ENCODE measurements at regions not wholly inside any gene's neighbourhood (a gene's known extent, or its start where the extent isn't known, plus 50 kb on each side); places are given as distances from the start of the nearest gene placed in this dataset.

GRCh38 chr12:98420461-98420860 lies 94.9 kb upstream of the TMPO start:
- FAIRE-seq, result no peak
- no peak for DNase-seq (ENCODE audit: low spot score)

DNA sequence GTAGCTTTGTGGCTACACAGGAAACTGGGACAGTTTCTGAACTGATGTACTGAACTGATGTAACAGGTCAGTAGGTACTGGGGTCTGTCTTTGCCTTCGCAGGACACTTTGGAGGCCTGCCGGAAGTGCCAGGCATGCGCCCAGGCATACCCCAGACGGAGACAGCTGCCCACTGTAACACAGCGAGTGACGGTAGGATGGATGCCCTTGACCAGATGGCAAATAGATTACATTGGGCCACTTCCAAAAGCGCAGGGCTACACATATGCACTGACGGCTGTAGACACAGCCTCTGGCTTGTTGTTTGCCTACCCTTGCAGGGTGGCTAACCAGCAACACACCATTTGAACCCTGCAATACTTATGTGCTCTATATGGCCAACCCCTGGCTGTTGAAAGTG lies 94.1 kb upstream of the TMPO start:
- FAIRE-seq (no peak), DNase-seq (ENCODE audit: low spot score) (no peak)

DNA sequence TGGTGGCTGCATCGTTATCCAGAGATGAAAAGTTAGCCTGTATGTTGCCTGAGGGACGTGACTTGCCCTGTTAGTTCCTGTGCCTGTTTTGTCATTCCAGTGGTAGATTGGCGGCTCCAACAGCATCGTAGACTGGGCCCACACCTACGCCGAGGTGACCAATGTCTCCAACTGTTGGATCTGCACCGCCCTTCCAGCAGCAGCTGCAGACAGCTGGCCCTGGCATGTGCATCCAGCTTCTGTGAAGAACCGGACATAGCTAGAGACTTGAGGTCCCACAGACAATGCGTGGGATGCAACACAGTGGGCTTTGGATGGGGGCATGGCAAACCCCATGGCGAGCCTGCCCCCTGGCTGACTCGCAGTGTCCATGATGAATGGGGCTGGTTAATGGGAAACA lies 93.0 kb upstream of the TMPO start:
- no peak for FAIRE-seq
- DNase-seq (ENCODE audit: low spot score), result no peak

- no peak for FAIRE-seq
- no peak for DNase-seq (ENCODE audit: low spot score)
These were observed 92.6 kb upstream of the TMPO start for GRCh38 chr12:98422812-98423211.

DNA sequence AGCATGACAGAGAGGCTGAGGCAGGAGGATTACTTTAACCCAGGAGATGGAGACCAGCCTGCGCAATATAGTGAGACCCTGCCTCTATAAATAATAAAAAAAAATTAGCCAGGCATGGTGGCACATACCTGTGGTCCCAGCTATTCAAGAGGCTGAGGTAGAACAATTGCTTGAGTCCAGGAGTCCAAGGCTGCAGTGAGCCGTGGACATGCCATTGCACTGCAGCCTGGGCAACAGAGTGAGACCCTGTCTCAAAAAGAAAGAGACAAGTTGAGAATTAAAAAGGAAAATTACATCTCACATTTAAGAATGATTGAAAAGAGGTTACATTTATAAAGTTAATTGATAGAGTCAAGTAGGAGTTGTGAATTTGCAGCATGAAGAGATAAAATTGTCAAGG lies 91.4 kb upstream of the TMPO start:
- no peak for DNase-seq (ENCODE audit: low spot score)
- no peak for FAIRE-seq

DNA sequence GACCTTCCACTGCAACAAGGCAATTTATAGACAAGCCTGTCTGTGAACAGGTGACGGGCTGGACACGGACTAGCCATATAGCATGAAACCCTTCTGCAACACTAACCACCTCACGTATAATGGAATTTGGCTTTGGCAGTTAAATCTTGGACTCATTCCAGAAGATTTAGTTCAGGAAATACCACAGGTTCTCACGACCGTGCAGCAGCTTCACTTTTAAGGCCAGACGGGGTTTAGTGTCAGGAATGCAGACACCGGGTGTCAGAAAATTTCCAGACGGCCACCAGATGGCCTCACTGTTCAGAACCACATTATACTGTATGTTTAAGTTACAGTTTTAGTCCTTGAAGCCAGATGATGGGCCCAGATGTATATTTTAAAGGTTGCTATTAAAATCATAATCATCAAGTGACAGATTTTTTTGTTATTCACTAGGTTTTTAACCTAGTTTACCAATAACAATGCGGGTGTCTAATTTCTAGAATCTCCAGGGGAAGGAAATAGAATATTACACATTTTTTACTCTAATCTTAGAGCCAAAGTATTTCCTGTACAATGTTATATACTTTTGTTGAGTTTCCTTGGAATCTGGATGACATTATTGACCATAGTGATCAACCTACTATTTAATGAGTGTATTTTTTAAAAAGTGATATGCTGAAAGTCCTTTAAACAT lies 90.5 kb upstream of the TMPO start:
- peak; percentile 72 for DNase-seq (ENCODE audit: low spot score)
- FAIRE-seq, result peak; percentile 83

DNA sequence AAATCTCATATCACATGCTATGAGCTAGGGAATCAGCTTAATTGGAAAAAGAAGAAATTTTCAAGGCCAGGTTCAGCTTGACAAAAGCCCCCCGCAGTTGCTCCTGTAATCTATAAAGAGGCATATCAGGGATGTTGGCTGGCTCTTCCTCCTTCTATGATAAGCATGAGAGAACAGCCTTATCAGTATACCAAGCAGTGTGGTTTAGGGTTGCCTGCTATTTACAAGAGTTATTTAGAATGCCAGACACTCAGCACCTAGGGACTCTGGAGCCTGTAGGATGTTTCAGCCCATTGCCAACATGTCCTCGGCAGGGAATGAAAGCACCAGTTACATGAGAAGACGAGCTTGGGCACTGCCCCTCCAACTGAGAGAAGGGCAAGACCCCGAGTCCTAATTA lies 89.5 kb upstream of the TMPO start:
- DNase-seq (ENCODE audit: low spot score), result no peak
- FAIRE-seq, result no peak

DNA sequence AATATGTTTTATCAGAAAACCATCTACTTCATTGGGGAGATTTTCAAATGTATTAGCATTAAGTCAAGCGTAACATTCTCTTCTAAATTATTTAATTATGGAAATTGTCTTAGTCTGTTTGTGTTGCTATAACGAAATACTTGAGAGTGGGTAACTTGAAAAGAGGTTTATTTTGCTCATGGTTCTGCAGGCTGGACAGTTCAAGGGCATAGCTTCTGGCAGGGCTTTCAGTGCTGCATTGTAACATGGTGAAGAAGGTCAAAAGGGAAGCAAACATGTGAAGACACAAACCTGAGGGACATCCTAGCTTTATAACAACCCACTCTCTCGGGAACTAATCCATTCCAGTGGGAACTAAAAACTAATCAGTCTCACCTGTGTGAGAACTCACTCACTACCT lies 84.3 kb upstream of the TMPO start:
- no peak for DNase-seq (ENCODE audit: low spot score)
- no peak for FAIRE-seq

DNA sequence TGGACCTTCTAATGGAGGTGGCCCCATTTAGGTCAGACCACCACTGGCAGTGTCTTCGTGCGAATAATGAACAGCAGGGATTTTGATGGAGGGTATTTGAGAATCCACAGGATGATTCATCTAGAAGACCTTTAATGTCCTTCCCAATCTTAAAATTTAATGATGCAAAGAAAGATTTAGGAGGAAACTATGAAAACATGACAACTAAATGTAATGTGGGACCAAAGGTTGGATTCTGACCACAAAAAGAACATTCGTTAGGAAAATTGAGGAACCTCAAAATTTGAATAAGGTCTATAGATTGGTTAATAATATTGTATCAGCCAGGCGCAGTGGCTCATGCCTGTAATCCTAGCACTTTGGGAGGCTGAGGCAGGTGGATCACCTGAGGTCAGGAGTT lies 78.2 kb upstream of the TMPO start:
- DNase-seq (ENCODE audit: low spot score) (no peak), FAIRE-seq (no peak)

DNA sequence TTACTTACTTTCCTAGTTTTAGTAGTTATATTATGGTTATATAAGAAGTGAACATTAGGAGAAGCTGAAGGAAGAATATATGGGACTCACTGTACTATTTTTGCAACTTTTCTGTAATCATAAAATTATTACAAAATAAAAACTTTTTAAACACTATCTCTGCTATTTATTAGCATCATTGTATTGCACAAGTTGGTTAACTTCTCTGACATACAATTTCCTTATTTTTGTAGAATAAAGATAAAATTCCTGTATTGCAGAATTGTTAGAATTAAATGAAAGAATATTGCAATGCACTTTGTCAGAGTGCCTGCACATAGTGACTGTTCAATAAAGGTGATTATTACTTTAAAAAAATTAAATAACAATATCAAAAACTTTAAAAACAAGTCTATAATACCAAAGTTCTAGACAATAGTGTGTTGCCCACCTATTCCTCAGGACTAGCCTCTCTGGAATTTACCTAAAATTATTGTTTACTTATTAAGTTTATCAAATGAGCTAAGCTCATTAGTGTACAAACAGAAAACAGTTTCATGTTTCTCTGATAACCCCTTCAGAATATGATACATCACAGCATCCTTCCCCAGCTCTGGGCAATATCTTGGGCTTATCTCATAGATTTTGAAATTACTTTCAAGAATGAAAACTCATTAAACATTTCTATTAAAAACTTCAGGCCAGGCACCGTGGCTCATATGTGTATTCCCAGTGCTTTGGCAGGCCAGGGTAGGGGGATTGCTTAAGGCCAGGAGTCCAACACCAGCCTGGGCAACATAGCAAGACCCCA lies 77.4 kb upstream of the TMPO start:
- FAIRE-seq (no peak), DNase-seq (ENCODE audit: low spot score) (no peak)

DNA sequence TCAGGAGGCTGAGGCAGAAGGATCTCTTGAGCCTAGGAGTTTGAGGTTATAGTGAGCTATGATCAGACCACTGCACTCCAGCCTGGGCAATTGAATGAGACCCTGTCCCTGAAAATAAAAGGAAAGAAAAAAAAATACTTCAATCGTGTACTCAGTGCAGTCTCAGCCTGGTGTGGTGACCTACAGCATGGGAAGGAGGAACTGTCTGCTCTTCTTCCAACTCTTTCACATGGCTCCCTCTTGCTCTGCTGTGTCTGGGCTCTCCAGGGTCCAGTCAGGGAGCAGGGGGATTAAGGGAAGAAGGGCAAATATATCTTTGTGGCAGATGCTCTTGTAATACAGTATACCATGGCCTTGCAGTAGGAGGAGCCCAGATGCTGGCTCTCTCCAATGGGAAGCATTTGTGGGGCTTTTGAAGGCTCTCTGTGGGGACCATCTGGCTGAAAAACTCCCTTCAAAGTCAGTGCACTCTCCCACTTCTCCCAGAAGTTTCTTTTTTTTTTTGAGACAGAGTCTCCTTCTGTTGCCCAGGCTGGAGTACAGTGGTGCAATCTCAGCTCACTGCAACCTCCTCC lies 76.6 kb upstream of the TMPO start:
- no peak for DNase-seq (ENCODE audit: low spot score)
- FAIRE-seq, result no peak

DNA sequence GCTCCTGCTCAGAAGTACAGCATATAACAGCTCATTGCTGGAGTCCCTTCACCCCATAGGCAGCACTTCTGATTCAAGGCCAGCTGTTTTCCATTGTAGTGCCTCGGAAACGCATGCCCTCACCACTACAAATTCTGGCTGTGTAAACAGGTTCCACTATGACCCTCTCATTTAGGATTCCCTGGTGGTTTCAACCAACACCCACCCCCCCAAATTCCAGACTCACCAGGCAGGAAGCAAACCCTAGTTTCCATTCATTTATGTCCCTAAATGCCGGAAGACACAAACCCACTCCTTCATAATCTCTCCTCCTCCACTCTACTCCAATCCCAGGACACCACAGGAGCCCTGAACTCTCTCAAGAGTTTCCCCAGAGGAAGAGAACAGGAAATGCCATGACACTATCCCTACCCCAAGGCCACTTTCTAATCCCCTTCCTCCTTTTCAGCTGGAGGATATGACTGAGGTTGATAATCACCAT lies 75.9 kb upstream of the TMPO start:
- FAIRE-seq, result no peak
- no peak for DNase-seq (ENCODE audit: low spot score)

DNA sequence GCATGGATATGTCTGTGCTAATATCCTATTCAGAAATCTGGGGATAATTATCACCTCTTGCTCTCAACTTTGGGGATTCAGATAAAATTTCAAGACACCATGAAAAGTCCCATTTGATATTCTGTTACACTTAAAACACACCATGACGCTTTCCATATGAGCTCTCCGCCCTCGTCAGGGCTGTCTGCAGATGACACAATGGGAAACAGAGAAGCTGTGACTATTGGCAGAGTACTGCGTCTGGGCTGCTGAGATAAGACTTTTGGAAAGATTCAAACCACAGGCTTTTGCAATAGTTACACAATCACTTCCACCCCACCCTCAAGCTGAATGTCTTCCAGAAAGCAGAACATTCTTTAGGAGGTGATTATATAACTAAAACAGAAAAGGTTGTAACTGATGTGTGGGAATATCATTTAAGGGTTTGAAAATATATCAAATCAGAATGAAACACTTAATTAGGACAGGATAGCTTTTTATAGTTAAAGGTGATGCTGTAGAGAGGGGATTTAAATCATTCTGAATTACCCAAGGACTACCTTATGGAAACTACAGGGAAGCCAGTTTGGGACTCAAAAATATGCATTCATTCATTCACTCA lies 75.3 kb upstream of the TMPO start:
- FAIRE-seq (no peak), DNase-seq (ENCODE audit: low spot score) (peak; percentile 7)

- no peak for DNase-seq (ENCODE audit: low spot score)
- no peak for FAIRE-seq
These were observed 69.3 kb upstream of the TMPO start for GRCh38 chr12:98446060-98446459.

DNA sequence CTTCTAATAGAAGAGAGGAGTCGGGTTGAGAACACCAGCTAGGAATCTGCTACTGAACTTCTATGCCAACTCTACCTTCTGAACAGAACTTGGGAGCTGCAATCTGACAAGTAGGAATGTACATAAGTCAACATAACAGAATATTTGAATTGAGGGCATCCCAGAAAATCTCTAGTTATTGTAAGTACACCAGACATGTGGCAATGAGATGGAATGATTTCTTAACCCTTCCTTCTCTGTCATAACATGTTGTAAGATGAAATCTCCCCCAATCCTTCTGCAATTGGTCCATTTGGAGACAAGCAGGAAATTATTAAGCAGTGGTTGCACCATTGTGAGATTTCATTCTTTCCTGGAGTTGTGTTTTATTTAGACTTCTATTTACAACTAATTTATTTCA lies 68.7 kb upstream of the TMPO start:
- DNase-seq (ENCODE audit: low spot score) (no peak), FAIRE-seq (no peak)

DNA sequence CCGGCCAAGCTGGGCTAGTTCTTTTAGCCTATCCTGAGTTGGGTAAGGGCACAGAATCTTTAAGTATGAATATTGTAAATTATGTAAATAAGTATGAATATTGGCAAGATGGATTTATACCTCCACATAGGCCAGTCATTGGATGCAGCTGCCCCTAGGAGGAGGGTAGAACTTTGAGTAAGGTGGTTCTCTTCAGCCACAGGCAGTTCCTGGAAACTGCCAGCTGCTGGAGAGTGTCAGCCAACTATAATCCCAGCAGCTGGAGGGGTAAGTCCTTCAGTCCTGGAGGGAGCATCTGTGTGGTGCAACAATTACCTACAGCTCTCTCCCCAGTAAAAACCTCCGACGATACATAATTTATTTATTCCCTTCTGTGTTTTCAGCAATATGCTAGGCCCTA lies 65.8 kb upstream of the TMPO start:
- DNase-seq (ENCODE audit: low spot score) (no peak), FAIRE-seq (no peak)

DNA sequence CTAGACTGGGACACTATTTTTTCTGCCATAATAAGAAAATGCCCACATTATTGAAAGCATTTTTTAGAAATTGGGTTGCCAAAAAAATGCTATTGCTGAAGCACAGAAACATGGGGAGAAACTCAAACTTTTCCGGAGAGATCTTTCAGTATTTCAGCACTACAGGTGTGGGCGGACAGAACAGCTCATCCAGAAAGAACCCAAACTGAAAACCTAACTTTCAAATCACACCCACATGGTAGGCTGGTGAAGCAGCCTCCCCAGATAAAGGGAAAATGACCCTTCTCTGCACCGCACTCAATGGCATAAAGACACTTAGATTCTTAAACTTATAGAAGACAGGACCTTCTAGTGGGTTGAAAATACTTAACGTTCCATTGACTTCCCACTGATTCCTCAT lies 62.3 kb upstream of the TMPO start:
- no peak for FAIRE-seq
- DNase-seq (ENCODE audit: low spot score), result no peak

DNA sequence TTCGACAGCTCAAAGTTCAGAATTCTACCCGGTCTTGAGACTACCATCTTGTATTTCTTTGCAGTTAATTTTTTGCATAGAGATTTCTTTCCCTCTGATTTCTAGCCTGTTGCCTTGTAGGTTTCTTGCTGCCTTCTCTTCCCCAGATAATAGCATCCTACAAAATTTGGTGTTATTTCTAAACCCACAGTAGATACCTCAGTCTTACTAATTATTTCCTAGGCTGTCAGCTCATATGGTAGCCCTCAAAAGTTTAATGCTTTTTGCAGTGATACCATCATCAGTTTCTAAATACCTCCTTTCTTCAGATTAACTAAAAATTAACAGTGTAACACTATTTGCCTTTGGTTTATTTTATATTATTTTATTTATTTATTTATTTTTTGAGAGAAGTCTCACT lies 61.9 kb upstream of the TMPO start:
- DNase-seq (ENCODE audit: low spot score) (no peak), FAIRE-seq (no peak)

- FAIRE-seq (no peak), DNase-seq (ENCODE audit: low spot score) (no peak)
These were observed 59.3 kb upstream of the TMPO start for GRCh38 chr12:98456041-98456440.

- DNase-seq (ENCODE audit: low spot score), result no peak
- no peak for FAIRE-seq
These were observed 58.5 kb upstream of the TMPO start for GRCh38 chr12:98456576-98457573.

DNA sequence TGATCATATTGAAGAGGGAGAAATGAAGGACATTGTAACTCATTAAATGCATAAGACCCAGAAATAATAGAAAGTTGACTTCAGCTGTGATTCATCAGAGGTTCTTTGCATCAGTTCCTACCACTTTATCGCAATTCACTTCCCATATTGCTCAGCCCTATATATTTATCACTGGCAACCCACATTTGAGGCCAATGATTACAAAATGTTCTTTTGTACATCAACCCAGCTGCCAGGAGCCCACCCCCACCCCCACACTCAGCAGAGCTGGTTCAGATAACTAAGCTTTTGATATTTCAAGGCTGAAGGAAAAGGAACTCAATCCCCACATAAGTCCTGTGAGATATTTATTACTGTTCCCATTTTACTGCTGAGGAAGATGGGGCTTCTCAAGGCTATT lies 51.2 kb upstream of the TMPO start:
- DNase-seq (ENCODE audit: low spot score) (no peak), FAIRE-seq (no peak)
